ENCODE measurements at regions not wholly inside any gene's neighbourhood (a gene's known extent, or its start where the extent isn't known, plus 50 kb on each side); places are given as distances from the start of the nearest gene placed in this dataset.
"Not testable (repeated sequence)": the region's sequence is repeated elsewhere in the genome, so short reads cannot be mapped to it uniquely, and the experiment has no call there.

DNA sequence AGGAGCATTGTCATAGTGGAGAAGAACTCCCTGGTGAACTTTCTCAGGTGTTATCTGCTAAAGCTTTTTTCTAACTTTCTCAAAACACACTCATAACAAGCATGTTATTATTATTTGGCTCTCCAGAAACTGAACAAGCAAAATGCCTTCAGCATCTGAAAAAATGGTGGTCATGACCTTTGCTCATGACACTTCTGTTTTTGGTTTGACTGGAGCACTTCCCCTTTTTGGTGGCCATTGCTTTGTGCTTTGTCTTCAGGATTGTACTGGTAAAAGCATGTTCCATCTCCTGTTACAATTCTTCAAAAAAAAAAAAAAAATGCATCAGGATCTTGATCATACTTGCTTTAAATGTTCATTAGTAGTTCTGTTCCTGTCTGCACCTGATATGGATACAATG, 1241.6 kb upstream of the USP15 start:
- DNase-seq (ENCODE audit: low read depth, low spot score) = no peak

DNA sequence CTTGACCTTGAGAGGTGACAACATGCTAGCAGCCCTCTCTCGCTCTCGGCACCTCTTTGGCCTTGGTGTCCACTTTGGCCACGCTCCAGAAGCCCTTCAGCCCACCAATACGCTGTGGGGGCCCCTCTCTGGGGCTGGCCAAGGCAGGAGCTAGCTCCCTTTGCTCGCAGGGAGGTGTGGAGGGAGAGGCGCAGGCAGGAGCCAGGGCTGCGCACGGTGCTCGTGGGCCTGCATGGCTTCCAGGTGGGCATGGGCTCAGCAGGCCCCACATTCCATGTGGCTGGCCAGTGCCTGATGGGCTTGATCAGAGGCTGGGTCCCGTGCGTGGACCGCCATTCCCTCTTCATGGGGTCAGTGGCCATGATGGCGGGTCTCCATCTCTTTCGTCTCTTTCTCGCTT, 1237.0 kb upstream of the USP15 start:
- no peak for DNase-seq (ENCODE audit: low read depth, low spot score)

DNA sequence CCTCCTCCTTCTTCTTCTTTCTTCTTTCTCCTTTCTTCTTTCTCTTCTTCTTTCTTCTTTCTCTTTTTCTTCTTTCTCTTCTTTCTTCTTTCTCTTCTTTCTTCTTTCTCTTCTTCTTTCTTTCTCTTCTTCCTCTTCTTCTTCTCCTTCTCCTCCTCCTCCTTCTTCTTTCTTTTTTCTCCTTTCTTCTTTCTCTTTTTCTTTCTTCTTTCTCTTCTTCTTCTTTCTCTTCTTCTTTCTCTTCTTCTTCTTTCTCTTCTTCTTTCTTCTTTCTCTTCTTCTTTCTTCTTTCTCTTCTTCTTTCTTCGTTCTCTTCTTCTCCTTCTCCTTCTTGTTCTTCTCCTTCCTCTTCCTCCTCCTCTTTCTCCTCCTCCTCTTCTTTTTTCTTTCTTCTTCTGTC, 1230.7 kb upstream of the USP15 start:
- no peak for DNase-seq (ENCODE audit: low read depth, low spot score)

DNA sequence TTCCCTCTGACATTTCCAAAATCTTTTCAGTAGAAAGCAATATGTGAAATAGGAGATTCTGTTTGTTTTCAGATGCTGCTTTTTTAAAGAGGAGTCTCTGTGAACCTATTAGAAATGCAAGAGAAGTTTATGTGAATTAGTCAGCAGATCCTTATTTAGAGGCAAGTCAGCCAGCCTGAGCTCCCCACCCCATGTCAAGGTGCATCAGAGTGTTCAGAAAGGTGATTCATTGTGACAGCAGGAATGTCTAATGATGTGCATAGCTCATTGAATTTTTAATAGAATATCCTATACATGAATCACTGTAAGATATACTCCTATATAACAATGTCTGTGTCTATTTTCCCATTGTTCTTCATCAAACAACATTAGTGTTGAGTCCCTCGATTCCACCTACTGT, 1222.4 kb upstream of the USP15 start:
- no peak for DNase-seq (ENCODE audit: low read depth, low spot score)

DNA sequence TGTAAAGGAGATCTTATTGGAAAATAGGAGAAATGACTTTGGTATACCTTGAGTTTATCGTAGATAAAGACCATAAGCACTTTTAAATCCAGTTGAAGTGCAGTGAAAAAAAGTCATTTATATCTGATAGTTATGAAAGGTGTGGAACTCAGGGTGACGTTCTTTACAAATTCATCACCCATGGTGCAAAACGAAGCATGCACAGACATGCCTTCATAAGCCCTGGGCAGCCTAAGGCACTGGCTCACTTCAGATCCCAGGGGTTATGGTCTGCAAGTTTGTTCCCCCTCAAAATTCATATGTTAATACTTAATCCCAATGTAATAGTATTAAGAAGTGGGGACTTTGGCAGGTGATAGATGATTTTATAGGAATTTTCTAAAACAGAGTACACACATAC, 1216.4 kb upstream of the USP15 start:
- no peak for DNase-seq (ENCODE audit: low read depth, low spot score)

DNA sequence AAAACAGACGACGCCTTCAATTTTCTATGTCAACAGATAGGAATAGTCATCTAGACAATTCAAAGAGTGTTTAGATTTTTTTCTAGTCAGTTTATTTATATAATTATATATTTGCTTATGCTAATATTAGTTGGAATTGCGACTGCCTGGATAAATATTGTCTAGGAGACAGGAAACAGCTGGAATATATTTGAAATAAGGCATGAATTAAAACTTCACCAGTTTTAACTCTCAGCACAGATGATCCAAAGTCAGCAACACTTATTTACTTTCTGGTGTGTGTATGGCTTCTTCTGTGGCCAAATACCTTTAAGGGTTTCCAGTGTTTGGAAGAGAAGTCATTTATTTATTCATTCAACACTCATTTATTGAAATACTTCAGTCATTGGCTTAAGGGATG, 1215.4 kb upstream of the USP15 start:
- no peak for DNase-seq (ENCODE audit: low read depth, low spot score)

DNA sequence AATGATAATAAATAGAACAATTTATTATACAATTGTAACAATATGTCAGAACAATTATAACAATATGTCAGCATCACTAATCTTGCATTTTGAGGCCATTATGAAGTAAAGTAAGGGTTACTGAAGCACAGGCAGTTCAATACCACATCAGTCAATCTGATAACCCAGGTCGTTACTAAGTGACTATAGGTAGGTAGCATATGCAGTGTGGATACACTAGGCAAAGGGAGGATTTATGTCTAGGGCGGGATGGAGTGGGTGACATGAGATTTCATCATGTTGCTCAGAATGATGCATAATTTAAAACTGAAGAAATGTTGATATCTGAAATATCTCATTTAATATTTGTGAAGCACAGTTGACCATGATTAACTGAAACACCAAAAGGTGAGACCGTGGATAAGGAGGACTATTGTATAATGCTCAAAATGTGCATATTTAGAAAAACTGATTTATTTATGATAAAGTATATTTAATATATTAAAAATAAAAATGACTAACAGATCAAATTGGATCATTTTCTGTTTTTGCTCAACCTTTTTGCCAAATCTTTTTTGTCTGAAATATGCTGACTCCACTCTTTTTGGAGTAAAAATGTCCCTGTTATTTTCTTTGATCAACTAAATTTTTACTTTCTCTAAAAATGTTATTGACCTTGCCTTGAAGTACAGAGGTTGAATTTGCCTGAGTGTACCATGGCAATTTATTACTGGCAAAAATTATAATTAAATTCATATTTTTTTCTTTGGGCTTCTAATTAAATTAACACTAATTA, 1189.4 kb upstream of the USP15 start:
- DNase-seq (ENCODE audit: low read depth, low spot score) = no peak

DNA sequence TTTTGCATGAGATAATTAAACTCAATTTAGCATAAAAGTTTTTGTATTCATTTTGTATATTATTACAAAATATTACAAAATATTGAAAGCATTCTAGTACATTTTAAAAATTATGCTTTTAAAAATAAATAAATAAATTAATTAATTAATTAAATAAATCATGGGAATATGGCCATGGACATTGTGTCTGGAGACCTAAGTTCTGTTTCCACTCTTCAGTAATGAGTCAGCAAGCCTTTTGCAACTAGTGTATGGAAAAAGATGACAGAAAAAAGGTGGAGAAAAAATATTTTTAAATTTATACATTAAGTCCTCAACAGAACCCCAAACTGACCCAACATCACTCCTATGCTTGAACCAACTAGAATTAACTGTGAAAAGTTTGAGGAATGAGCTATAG, 1187.5 kb upstream of the USP15 start:
- DNase-seq (ENCODE audit: low read depth, low spot score) = no peak

DNA sequence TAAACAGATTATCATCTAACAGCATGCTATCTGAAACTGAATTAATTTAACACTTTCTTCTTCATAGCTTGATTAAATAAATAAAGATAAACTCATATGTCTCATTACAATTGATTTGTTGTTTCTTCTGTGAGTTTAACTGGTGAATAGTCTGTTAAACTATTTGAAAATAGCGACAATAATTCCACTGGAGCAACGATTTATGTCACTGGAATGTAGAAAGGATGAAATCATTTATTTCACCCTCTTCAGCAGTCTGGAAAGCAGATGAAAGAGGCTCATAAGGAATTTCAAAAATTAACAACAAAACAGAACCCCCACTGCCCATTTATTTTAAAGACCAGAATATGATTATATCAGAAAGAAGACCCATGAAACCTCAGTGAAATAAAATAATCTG, 1165.1 kb upstream of the USP15 start:
- no peak for DNase-seq (ENCODE audit: low read depth, low spot score)

DNA sequence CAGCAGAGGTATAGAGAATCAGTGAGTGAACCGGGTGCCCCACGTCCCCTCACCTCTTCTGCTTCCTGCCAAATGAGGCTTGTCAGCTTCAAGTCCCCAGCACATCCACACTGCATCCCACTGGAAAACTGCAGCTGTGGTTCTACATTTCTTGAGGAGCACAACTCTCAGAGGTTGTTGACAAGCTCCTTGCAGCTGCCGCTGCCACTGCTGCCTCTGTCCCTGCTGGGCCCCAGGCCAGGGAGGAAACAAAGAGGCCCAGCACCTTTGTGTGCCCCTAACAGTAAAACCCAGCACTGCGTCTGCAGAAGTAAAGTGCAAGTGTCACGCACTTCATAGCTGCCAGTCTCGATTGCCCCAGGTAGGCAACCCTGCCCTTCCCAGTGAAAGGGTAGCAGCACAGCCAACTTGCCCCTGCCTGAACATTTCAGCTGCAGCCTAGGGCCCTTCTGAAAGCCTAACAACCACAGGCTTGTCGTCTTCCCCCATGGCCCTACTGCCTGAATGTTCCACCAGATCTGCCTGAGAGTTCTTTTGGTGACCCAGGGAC, 1162.1 kb upstream of the USP15 start:
- DNase-seq (ENCODE audit: low read depth, low spot score) = no peak

DNA sequence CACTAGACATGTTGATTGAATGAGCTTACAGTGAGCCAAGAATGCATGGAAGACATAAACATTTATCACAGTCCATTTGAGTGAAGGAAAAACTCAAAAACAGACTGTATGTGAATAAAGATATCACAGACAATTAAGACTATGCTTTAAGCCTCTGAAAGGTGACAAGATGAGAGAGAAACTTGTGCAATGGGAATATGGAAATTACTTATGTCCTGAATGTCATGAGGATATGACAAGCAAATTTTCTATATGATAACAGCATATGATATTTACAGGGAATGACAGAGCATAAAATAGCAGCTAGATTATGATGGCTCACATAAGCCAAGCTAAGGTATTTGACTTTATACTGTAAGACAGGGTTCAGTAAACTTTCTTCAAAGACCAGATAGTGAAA, 1153.1 kb upstream of the USP15 start:
- DNase-seq (ENCODE audit: low read depth, low spot score) = no peak

DNA sequence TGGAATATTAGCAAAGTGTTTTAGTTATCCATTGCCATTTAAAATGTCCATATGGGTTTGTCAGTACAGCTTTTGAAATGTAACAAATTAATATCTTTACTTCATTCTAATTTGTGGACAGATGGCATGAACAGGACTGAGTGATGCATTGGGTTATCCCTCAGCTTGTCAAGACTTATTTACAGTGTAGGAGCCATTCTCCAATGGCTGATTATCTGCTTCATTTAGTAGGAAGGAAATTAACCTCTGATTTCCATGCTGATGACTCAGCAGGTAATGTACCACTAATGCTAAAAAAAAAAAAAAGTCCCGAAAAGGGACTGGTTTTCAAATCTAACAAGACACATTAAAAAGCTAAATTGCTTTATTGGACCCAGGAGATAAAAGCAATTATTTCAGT, 1149.0 kb upstream of the USP15 start:
- DNase-seq (ENCODE audit: low read depth, low spot score) = no peak

DNA sequence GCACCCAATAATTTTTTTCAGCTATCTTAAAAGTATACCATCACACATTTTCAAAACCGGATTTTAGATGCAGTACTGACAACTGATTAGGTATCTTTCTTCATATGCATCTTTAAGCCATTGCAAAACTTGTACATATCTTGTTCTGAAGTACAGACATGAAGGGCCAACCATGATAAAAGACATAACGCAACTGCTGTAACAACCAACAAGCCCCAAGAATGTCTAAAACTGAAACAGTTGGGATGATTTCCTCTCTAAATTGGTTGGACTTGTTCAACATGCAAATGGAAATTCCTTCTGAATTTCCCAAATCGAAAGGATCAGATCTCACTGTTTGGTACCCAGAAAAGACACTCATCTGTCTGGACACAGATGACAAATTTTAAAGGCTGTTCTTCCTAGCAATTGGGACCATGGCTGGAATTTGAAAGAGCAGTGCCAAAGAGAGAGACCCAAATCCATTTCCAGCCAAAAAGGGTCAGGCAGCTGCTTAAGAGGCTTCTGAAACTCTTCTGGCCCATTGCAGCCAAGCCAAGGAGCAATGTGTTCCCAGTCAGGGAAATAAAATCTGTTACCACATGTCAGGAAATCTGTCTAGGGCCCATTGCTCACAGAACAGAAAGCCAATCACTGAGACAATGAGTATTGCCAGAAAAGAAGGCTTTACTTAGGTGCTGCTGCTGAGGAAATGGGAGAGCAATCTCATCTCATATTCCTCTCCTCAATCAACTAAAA, 1122.4 kb upstream of the USP15 start:
- DNase-seq (ENCODE audit: low read depth, low spot score) = no peak

DNA sequence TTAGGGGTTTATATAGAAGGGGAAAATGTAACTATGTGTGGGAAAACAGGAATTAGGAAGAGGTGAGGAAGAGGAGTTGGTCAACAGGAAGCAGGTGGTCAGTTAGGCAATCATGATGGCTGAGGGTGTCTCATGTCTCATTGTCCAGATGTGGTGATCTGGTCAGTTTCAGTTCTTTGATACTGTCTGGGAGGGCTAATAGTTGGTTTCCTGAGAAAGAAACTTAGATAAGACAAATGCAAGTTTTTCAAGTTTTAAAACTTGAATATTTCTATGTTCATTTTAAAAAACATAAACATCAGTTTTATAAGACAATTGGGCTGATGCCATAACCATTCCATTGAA, 1121.8 kb upstream of the USP15 start:
- DNase-seq (ENCODE audit: low read depth, low spot score) = no peak

DNA sequence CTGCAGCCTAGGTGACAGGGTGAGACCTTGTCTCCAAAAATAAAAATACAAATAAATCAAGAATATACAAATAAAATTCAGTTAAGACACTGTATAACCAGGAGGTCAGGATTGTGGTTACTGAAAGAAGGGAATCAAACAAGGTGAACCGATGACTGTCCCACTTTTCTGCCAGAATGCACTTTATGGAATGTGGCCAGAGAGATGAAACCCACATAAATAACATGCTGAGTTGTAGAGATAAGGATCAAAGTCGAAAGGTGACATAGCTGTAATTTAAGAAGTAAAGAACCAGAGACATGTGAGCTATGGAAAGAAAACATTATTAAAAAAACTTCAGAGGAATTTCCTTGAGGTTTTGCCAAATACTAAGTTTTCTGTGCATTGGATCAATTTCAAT, 1098.2 kb upstream of the USP15 start:
- DNase-seq (ENCODE audit: low read depth, low spot score) = no peak

DNA sequence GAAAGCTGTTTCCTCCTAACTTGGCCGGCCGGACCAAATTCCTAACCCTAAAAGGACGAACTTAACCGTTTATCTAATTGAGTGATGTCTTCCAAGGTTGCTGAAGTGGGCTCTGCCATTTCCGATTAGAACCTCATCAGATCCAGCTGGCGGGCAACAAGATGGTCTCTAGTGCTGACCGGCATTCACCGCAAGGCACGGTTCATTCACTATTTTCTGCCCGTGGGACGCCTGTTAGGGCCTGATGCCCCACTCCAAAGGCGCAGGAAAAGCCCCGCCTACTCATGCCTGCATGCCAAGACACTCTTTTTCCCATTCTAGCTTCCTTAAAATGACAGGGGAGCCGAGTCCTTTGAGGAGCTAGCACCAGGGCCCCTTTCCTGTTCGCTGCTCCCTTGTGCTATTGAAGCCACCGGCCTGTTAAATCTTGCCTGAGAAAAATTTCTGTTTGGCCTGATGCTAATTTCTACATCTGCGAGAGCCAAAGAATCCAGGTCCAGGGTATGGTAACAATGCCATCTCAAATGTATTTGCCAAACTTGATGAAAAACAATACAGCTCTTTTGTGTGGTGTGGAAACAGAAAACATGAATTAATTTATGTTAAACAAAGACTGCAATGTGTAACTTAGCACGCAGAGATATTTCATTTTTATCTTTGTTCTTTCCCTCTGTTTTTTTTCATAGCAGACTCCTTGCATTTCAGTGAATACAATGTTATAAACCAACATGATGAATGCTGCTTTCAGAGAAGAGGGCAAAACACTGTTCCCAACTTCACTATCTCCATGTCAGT, 1071.2 kb upstream of the USP15 start:
- DNase-seq (ENCODE audit: low read depth, low spot score) = no peak

DNA sequence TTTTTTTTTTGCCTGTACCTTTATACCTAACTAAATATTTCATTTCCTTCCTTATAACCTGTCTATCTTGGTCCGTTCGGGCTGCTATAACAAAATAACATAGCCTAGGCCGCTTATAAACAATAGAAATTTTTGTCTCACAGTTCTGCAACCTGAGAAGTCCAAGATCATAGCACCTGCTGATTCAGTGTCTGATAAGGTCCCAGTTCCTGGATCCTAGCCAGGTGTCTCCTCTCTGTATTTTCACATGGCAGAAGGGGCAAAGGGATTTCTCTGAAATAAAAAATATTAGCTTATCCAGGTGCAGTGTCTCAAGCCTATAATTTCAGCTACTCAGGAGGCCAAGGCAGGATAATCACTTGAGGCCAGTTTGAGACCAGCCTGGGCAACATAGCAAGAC, 1046.6 kb upstream of the USP15 start:
- DNase-seq (ENCODE audit: low read depth, low spot score) = no peak

DNA sequence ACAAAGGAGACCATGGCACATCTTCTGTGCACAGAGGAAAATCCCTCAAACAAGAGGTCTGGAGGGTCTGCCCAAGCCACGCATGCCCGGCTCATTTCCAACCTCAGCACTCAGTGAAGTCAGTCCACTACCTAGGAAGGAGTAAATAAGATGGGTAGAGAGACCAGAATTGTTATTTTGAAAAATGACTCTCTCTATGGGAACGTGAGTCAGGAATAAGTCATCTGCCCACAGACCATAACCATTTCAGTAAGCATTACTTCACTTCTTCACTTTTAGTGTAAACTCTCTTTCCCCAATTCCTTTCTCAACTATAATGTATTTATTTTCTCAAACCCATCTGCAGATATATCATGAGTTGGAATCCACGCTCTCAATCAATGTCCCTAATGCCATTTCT, 1039.9 kb upstream of the USP15 start:
- no peak for DNase-seq (ENCODE audit: low read depth, low spot score)

DNA sequence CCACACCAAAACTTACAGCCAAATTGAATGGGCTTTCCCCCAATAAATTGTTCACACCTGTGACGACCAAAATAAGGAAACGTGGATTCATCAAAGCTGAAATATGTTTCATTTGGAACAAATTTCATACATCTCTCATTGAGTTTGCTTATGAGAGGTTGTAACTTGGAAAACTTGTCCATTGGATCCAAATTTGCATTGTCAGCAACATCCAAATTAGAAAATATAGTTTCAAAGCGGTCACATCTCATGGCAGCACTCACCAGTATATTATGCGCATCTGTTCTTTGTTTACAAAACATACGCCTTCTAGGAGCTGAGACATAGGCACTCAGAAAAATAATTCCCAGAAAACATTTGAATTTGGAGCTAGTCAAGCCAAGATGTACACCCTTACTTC, 1028.2 kb upstream of the USP15 start:
- DNase-seq (ENCODE audit: low read depth, low spot score) = no peak

DNA sequence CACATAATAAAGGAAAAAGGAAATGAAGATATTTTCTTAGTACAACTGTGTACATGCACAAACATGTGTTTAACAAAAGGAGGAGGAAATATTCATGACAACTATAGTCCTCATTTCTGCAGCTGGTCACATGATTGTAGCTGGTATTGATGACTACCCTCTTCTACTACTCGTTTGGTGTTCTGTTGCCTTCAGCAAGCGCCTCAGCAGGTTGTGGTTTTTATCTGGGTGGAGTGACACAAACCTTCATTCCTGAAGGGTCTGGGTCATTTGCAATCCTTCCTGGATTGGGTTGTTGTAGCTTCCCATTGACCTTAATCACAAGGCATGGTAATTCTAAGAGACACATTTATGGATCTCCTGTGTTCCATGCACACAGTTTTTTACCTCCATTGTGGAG, 1009.9 kb upstream of the USP15 start:
- no peak for DNase-seq (ENCODE audit: low read depth, low spot score)

DNA sequence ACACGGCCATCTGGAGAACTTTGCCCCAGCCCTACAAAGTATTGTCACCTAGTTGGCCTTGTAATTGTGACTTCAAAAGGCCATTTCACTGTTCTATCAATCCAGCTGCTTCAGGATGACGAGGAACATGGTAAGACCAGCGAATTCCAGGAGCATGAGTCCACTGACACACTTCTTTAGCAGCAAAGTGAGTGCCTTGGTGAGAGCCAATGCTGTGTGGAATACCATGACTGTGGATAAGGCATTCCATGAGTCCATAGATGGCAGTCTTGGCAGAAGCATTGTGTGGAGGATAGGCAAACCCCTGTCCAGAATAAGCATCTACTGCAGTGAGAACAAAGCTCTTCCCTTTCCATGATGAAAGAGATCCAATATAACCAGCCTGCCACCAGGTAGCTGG, 1009.1 kb upstream of the USP15 start:
- no peak for DNase-seq (ENCODE audit: low read depth, low spot score)

DNA sequence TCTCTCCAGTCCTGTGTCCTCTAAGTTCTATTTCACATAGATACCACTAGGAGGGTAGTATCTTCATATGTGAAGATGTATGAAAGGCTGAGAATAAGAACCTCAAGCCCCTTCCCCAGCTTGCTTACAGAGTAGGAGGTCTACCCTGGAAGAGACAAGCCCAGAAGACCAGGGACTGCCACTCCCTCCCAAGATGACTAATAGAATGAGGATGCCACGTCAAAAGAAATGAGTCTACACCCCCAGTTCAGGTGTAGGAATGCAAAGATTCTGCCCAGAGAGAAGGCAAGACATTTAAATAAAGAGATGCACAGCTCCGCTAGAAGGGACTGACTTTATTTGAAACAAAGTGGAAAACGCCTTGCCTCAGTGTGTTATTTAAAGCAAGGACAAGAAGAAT, 1006.0 kb upstream of the USP15 start:
- no peak for DNase-seq (ENCODE audit: low read depth, low spot score)

DNA sequence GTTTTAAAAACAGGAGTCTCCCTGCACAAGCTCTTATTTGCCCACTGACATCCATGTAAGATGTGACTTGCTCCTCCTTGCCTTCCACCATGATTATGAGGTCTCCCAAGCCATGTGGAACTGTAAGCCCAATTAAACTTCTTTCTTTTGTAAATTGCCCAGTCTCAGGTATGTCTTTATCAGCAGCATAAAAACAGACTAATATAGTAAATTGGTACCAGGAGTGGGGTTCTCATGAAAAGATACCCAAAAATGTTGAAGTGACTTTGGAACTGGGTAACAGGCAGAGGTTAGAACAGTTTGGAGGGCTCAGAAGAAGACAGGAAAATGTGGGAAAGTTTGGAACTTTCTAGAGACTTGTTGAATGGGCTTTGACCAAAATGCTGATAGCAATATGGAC, 995.9 kb upstream of the USP15 start:
- DNase-seq (ENCODE audit: low read depth, low spot score) = not testable (repeated sequence)
